HG03095 (cell line): ENCODE measurements at regions not wholly inside any gene's neighbourhood (a gene's known extent, or its start where the extent isn't known, plus 50 kb on each side); places are given as distances from the start of the nearest gene placed in this dataset.

ENCODE experiments used
- ATAC-seq: cut with Tn5 transposase; IDR thresholded peaks from one replicate; pipeline ENCODE4 v1.9.1; 2021; ENCODE audit warnings: moderate library complexity; ENCODE audit not compliant: unreplicated experiment

GRCh38 chr7:131961054-131961680 lies 404.7 kb upstream of the PODXL start:
- no peak for ATAC-seq

GRCh38 chr7:131959106-131959812 lies 402.8 kb upstream of the PODXL start:
- ATAC-seq, result no peak

- ATAC-seq, result no peak
Measured at GRCh38 chr7:131957338-131958020, 401.1 kb upstream of the PODXL start.

GRCh38 chr7:131956864-131957263 lies 400.4 kb upstream of the PODXL start:
- ATAC-seq, result no peak

- ATAC-seq, result no peak
Measured at GRCh38 chr7:131955679-131956078, 399.3 kb upstream of the PODXL start.

- ATAC-seq, result no peak
Measured at GRCh38 chr7:131953184-131953583, 396.8 kb upstream of the PODXL start.

- ATAC-seq, result no peak
Measured at GRCh38 chr7:131952365-131952764, 395.9 kb upstream of the PODXL start.

GRCh38 chr7:131950758-131951157 lies 394.3 kb upstream of the PODXL start:
- ATAC-seq, result no peak

GRCh38 chr7:131949659-131950058 lies 393.2 kb upstream of the PODXL start:
- ATAC-seq, result no peak

- ATAC-seq, result no peak
Measured at GRCh38 chr7:131948434-131949053, 392.1 kb upstream of the PODXL start.

GRCh38 chr7:131947661-131948060 lies 391.2 kb upstream of the PODXL start:
- ATAC-seq, result no peak

- no peak for ATAC-seq
Measured at GRCh38 chr7:131945957-131946544, 389.6 kb upstream of the PODXL start.

- peak; percentile 77 for ATAC-seq
Measured at GRCh38 chr7:131945313-131945911, 389.0 kb upstream of the PODXL start.

- ATAC-seq, result no peak
Measured at GRCh38 chr7:131944556-131945069, 388.2 kb upstream of the PODXL start.

- ATAC-seq, result no peak
Measured at GRCh38 chr7:131943646-131944045, 387.2 kb upstream of the PODXL start.

GRCh38 chr7:131943211-131943610 lies 386.8 kb upstream of the PODXL start:
- ATAC-seq, result no peak

- no peak for ATAC-seq
Measured at GRCh38 chr7:131942287-131943150, 386.1 kb upstream of the PODXL start.

- ATAC-seq, result no peak
Measured at GRCh38 chr7:131941291-131941690, 384.9 kb upstream of the PODXL start.

GRCh38 chr7:131940621-131941165 lies 384.3 kb upstream of the PODXL start:
- no peak for ATAC-seq
